ENCODE measurements at regions not wholly inside any gene's neighbourhood (a gene's known extent, or its start where the extent isn't known, plus 50 kb on each side); places are given as distances from the start of the nearest gene placed in this dataset.

- 48% methylated on average over 1 of the region's 1 CpG for WGBS (ENCODE audit: insufficient coverage)
- H3K27me3 Mint-ChIP-seq (ENCODE audit: low read depth in 2 of 2): peaks cover 11 to 13% of the 10 kb centered on the region in 2 donors
- H3K4me3 Mint-ChIP-seq: no peak overlapping the region
- H3K4me1 ChIP-seq (ENCODE audit: control insufficient read depth, insufficient read depth, low read length): no peaks in the 10 kb centered on the region
- H3K27ac ChIP-seq (ENCODE audit: low read length): no peak overlapping the region
- intact Hi-C loops (cut with micrococcal nuclease): no loop called here
- DNase-seq (no peak), ATAC-seq (no peak)
- H3K4me3 ChIP-seq (ENCODE audit: low read length): no peak overlapping the region
- no peaks in the 10 kb centered on the region for H3K27me3 ChIP-seq (ENCODE audit: control insufficient read depth, insufficient read depth, low read length)
- H3K9me3 ChIP-seq (ENCODE audit: control insufficient read depth, insufficient read depth, low read length): no peaks in the 10 kb centered on the region
- no peak for TF ChIP-seq CTCF (IDR thresholded peaks at IDR 0.05)
- no peaks in the 10 kb centered on the region for H3K36me3 Mint-ChIP-seq
- no peaks in the 10 kb centered on the region for H3K36me3 ChIP-seq (ENCODE audit: control insufficient read depth, insufficient read depth, low read length)
- no peaks in the 10 kb centered on the region for H3K9me3 Mint-ChIP-seq
- no peak overlapping the region for H3K27ac Mint-ChIP-seq
- no peaks in the 10 kb centered on the region for H3K4me1 Mint-ChIP-seq
Observed at GRCh38 chr6:3569816-3570215, 113.0 kb upstream of the SLC22A23 start.

- Mint-ChIP-seq H3K4me1 (peaks cover 5 to 7% of the 10 kb centered on the region in 2 donors), H3K9me3 (no peaks in the 10 kb centered on the region), H3K36me3 (no peaks in the 10 kb centered on the region), H3K27ac (no peak overlapping the region), H3K4me3 (no peak overlapping the region), H3K27me3 (ENCODE audit: low read depth in 2 of 2) (peaks cover 11 to 15% of the 10 kb centered on the region in 2 donors)
- 68% methylated on average over 7 of the region's 7 CpGs for WGBS (ENCODE audit: insufficient coverage)
- no peak for TF ChIP-seq CTCF (IDR thresholded peaks at IDR 0.05)
- intact Hi-C loops (cut with micrococcal nuclease): no loop called here
- H3K4me3 ChIP-seq (ENCODE audit: low read length): no peak overlapping the region
- no peak for ATAC-seq
- H3K4me1 ChIP-seq (ENCODE audit: control insufficient read depth, insufficient read depth, low read length): peaks cover 5% of the 10 kb centered on the region
- DNase-seq: no peak
- H3K27me3 ChIP-seq (ENCODE audit: control insufficient read depth, insufficient read depth, low read length): no peaks in the 10 kb centered on the region
- H3K36me3 ChIP-seq (ENCODE audit: control insufficient read depth, insufficient read depth, low read length): no peaks in the 10 kb centered on the region
- no peak overlapping the region for H3K27ac ChIP-seq (ENCODE audit: low read length)
- H3K9me3 ChIP-seq (ENCODE audit: control insufficient read depth, insufficient read depth, low read length): no peaks in the 10 kb centered on the region
Observed at GRCh38 chr6:3568396-3569082, 111.7 kb upstream of the SLC22A23 start.

- Histone ChIP-seq H3K27ac (ENCODE audit: low read length) (no peak overlapping the region), H3K36me3 (ENCODE audit: control insufficient read depth, insufficient read depth, low read length) (no peaks in the 10 kb centered on the region), H3K4me1 (ENCODE audit: control insufficient read depth, insufficient read depth, low read length) (peaks cover 6% of the 10 kb centered on the region), H3K9me3 (ENCODE audit: control insufficient read depth, insufficient read depth, low read length) (no peaks in the 10 kb centered on the region), H3K27me3 (ENCODE audit: control insufficient read depth, insufficient read depth, low read length) (no peaks in the 10 kb centered on the region), H3K4me3 (ENCODE audit: low read length) (no peak overlapping the region)
- Mint-ChIP-seq H3K27ac (no peak overlapping the region), H3K4me1 (peaks cover 13 to 19% of the 10 kb centered on the region in 2 donors), H3K9me3 (no peaks in the 10 kb centered on the region), H3K4me3 (no peak overlapping the region), H3K36me3 (no peaks in the 10 kb centered on the region), H3K27me3 (ENCODE audit: low read depth in 2 of 2) (peaks cover 11 to 16% of the 10 kb centered on the region in 2 donors)
- ATAC-seq (no peak), DNase-seq (no peak)
- no peak for TF ChIP-seq CTCF (IDR thresholded peaks at IDR 0.05)
- WGBS (ENCODE audit: insufficient coverage): 87% methylated on average over 8 of the region's 8 CpGs
- intact Hi-C loops (cut with micrococcal nuclease): no loop called here
Observed at GRCh38 chr6:3566812-3567211, 110.0 kb upstream of the SLC22A23 start.

- Mint-ChIP-seq H3K27me3 (ENCODE audit: low read depth in 2 of 2) (peaks cover 6 to 9% of the 10 kb centered on the region in 2 donors), H3K27ac (no peak overlapping the region), H3K4me3 (no peak overlapping the region), H3K9me3 (no peaks in the 10 kb centered on the region), H3K4me1 (peaks cover 13 to 19% of the 10 kb centered on the region in 2 donors), H3K36me3 (no peaks in the 10 kb centered on the region)
- no peak overlapping the region for H3K4me3 ChIP-seq (ENCODE audit: low read length)
- no peaks in the 10 kb centered on the region for H3K27me3 ChIP-seq (ENCODE audit: control insufficient read depth, insufficient read depth, low read length)
- no peak for DNase-seq
- no peaks in the 10 kb centered on the region for H3K36me3 ChIP-seq (ENCODE audit: control insufficient read depth, insufficient read depth, low read length)
- no peak overlapping the region for H3K27ac ChIP-seq (ENCODE audit: low read length)
- 92% methylated on average over 2 of the region's 3 CpGs for WGBS (ENCODE audit: insufficient coverage)
- H3K4me1 ChIP-seq (ENCODE audit: control insufficient read depth, insufficient read depth, low read length): peaks cover 6% of the 10 kb centered on the region
- ATAC-seq: no peak
- TF ChIP-seq CTCF (IDR thresholded peaks at IDR 0.05): no peak
- intact Hi-C loops (cut with micrococcal nuclease): no loop called here
- no peaks in the 10 kb centered on the region for H3K9me3 ChIP-seq (ENCODE audit: control insufficient read depth, insufficient read depth, low read length)
Observed at GRCh38 chr6:3565291-3565690, 108.4 kb upstream of the SLC22A23 start.

Data from natural killer cell (primary cell).